GM18861 (cell line): ENCODE measurements at regions not wholly inside any gene's neighbourhood (a gene's known extent, or its start where the extent isn't known, plus 50 kb on each side); places are given as distances from the start of the nearest gene placed in this dataset.
"Not testable (repeated sequence)": the region's sequence is repeated elsewhere in the genome, so short reads cannot be mapped to it uniquely, and the experiment has no call there.

ENCODE experiments used
- ATAC-seq: cut with Tn5 transposase; IDR thresholded peaks from one replicate; pipeline ENCODE4 v1.9.1; 2021; ENCODE audit not compliant: unreplicated experiment

- no peak for ATAC-seq
Measured at GRCh38 chr3:181354140-181354539, 357.6 kb upstream of the SOX2 start.

- no peak for ATAC-seq
Measured at GRCh38 chr3:181344331-181344730, 354.8 kb upstream of the DNAJC19 start.

GRCh38 chr3:181336597-181336996 is 347.1 kb upstream of the DNAJC19 start:
- no peak for ATAC-seq

- ATAC-seq, result no peak
Measured at GRCh38 chr3:181333394-181333793, 343.9 kb upstream of the DNAJC19 start.

GRCh38 chr3:181330821-181331563 is 341.5 kb upstream of the DNAJC19 start:
- no peak for ATAC-seq

- no peak for ATAC-seq
Measured at GRCh38 chr3:181330257-181330656, 340.7 kb upstream of the DNAJC19 start.

- ATAC-seq, result no peak
Measured at GRCh38 chr3:181329024-181329423, 339.5 kb upstream of the DNAJC19 start.

GRCh38 chr3:181328346-181328745 is 338.8 kb upstream of the DNAJC19 start:
- ATAC-seq, result no peak

- ATAC-seq, result no peak
Measured at GRCh38 chr3:181327349-181327748, 337.8 kb upstream of the DNAJC19 start.

GRCh38 chr3:181326637-181327223 is 337.2 kb upstream of the DNAJC19 start:
- peak; percentile 85 for ATAC-seq

- not testable (repeated sequence) for ATAC-seq
Measured at GRCh38 chr3:181324516-181324915, 335.0 kb upstream of the DNAJC19 start.

- no peak for ATAC-seq
Measured at GRCh38 chr3:181318321-181318720, 328.8 kb upstream of the DNAJC19 start.

- ATAC-seq, result no peak
Measured at GRCh38 chr3:181317508-181317907, 328.0 kb upstream of the DNAJC19 start.

- no peak for ATAC-seq
Measured at GRCh38 chr3:181316482-181316881, 326.9 kb upstream of the DNAJC19 start.

GRCh38 chr3:181313335-181313734 is 323.8 kb upstream of the DNAJC19 start:
- no peak for ATAC-seq

- ATAC-seq, result no peak
Measured at GRCh38 chr3:181311186-181311585, 321.6 kb upstream of the DNAJC19 start.

GRCh38 chr3:181302960-181303359 is 313.4 kb upstream of the DNAJC19 start:
- no peak for ATAC-seq

GRCh38 chr3:181300033-181300432 is 310.5 kb upstream of the DNAJC19 start:
- no peak for ATAC-seq

GRCh38 chr3:181298421-181298820 is 308.9 kb upstream of the DNAJC19 start:
- ATAC-seq, result no peak

- ATAC-seq, result peak; percentile 97
Measured at GRCh38 chr3:181292984-181293383, 303.4 kb upstream of the DNAJC19 start.

GRCh38 chr3:181290941-181291340 is 301.4 kb upstream of the DNAJC19 start:
- no peak for ATAC-seq

GRCh38 chr3:181289306-181289705 is 299.8 kb upstream of the DNAJC19 start:
- no peak for ATAC-seq

GRCh38 chr3:181288145-181288544 is 298.6 kb upstream of the DNAJC19 start:
- ATAC-seq, result no peak
